ENCODE measurements at regions not wholly inside any gene's neighbourhood (a gene's known extent, or its start where the extent isn't known, plus 50 kb on each side); places are given as distances from the start of the nearest gene placed in this dataset.

DNA sequence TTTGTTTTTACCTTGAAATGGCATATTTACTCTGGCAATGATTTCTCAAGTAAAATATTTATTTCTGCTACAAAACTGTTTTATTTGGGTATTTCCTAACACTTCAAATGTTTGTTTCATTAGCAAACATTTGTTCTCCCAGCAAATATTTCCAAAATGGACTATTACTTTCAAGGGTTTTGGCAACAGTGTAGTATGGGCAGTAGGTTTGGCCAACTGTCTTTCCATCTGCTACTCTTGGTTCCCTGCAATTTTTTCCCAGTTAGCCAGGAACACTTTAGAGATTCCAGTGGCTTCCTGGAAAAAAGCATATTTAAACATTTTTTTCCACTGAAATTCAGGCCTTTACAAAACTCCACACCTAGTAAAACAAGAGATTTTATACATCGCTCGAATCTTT, 466.6 kb downstream of the SLITRK6 start:
- no peak for TF ChIP-seq POLR2AphosphoS5 (IDR thresholded peaks at IDR 0.05; ENCODE audit: low read depth)
- TF ChIP-seq, protein P1, sequence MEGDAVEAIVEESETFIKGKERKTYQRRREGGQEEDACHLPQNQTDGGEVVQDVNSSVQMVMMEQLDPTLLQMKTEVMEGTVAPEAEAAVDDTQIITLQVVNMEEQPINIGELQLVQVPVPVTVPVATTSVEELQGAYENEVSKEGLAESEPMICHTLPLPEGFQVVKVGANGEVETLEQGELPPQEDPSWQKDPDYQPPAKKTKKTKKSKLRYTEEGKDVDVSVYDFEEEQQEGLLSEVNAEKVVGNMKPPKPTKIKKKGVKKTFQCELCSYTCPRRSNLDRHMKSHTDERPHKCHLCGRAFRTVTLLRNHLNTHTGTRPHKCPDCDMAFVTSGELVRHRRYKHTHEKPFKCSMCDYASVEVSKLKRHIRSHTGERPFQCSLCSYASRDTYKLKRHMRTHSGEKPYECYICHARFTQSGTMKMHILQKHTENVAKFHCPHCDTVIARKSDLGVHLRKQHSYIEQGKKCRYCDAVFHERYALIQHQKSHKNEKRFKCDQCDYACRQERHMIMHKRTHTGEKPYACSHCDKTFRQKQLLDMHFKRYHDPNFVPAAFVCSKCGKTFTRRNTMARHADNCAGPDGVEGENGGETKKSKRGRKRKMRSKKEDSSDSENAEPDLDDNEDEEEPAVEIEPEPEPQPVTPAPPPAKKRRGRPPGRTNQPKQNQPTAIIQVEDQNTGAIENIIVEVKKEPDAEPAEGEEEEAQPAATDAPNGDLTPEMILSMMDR (IDR thresholded peaks at IDR 0.05; ENCODE audit: insufficient read depth, low read length), result no peak
